Duodenal mucosa (tissue), 2 donors: ENCODE measurements at regions not wholly inside any gene's neighbourhood (a gene's known extent, or its start where the extent isn't known, plus 50 kb on each side); places are given as distances from the start of the nearest gene placed in this dataset.

Experiments
- H3K27ac ChIP-seq: one replicate; pipeline ENCODE4 v1.7.0; 2013; ENCODE audit warnings: low read depth, low read length
- H3K27me3 ChIP-seq, 2 donors: one replicate each; pipeline ENCODE4 v1.7.0; 2013; ENCODE audit warnings: low read length in 2 of 2, control low read depth in 1 of 2; ENCODE audit not compliant: insufficient read depth in 2 of 2, control insufficient read depth in 1 of 2
- H3K36me3 ChIP-seq, 2 donors: one replicate each; pipeline ENCODE4 v1.7.0; 2013; ENCODE audit warnings: low read length in 2 of 2, control low read depth in 1 of 2; ENCODE audit not compliant: insufficient read depth in 2 of 2, control insufficient read depth in 1 of 2
- H3K4me1 ChIP-seq, 2 donors: one replicate each; pipeline ENCODE4 v1.7.0; 2013; ENCODE audit warnings: low read length in 2 of 2, control low read depth in 1 of 2; ENCODE audit not compliant: insufficient read depth in 2 of 2, control insufficient read depth in 1 of 2
- H3K4me3 ChIP-seq, 2 donors: one replicate each; pipeline ENCODE4 v1.7.0; 2013; ENCODE audit warnings: low read length in 2 of 2, low read depth in 1 of 2
- H3K9ac ChIP-seq, 2 donors: one replicate each; pipeline ENCODE4 v1.7.0; 2013; ENCODE audit warnings: low read length in 2 of 2, low read depth in 1 of 2
- H3K9me3 ChIP-seq, 2 donors: one replicate each; pipeline ENCODE4 v1.7.0; 2013; ENCODE audit warnings: low read length in 2 of 2, control low read depth in 1 of 2; ENCODE audit not compliant: control insufficient read depth in 1 of 2

GRCh38 chr1:221396526-221396925 is 345.4 kb downstream of the DUSP10 start:
- no peaks in the 10 kb centered on the region for H3K27me3 ChIP-seq
- no peak overlapping the region for H3K9ac ChIP-seq
- H3K27ac ChIP-seq = no peak overlapping the region
- H3K4me1 ChIP-seq = no peaks in the 10 kb centered on the region
- H3K9me3 ChIP-seq = no peaks in the 10 kb centered on the region
- no peaks in the 10 kb centered on the region for H3K36me3 ChIP-seq
- H3K4me3 ChIP-seq = no peak overlapping the region

DNA sequence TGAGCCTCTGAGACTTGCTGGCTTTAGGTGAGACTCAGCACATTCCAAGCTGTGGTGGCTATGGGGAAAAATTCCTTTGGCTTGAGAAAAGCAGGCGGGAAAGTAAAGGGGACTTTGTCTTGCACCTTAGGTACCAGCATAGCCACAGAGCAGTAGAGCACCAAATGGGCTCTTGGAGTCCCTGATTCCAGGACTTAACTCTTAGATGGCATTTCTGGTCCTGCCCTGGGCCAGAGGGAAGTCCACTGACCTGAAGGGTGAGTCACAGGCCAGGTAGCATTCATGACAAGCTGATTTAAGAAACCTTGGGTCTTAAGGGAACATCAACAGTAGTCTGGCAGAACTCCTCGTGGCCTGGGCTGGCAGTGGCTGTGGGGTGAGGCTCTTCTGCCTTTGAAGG is 344.7 kb downstream of the DUSP10 start:
- H3K36me3 ChIP-seq = no peaks in the 10 kb centered on the region
- H3K9ac ChIP-seq = no peak overlapping the region
- no peaks in the 10 kb centered on the region for H3K27me3 ChIP-seq
- H3K4me3 ChIP-seq = no peak overlapping the region
- H3K27ac ChIP-seq = no peak overlapping the region
- no peaks in the 10 kb centered on the region for H3K9me3 ChIP-seq
- H3K4me1 ChIP-seq = no peaks in the 10 kb centered on the region

- H3K36me3 ChIP-seq = no peaks in the 10 kb centered on the region
- no peak overlapping the region for H3K9ac ChIP-seq
- no peak overlapping the region for H3K27ac ChIP-seq
- H3K4me1 ChIP-seq = no peaks in the 10 kb centered on the region
- H3K27me3 ChIP-seq = no peaks in the 10 kb centered on the region
- no peak overlapping the region for H3K4me3 ChIP-seq
- H3K9me3 ChIP-seq = no peaks in the 10 kb centered on the region
Measured at GRCh38 chr1:221397606-221398005, 344.3 kb downstream of the DUSP10 start.

GRCh38 chr1:221405146-221405545 is 336.7 kb downstream of the DUSP10 start:
- no peak overlapping the region for H3K4me3 ChIP-seq
- H3K27me3 ChIP-seq = no peaks in the 10 kb centered on the region
- H3K27ac ChIP-seq = no peak overlapping the region
- no peak overlapping the region for H3K9ac ChIP-seq
- H3K4me1 ChIP-seq = no peaks in the 10 kb centered on the region
- no peaks in the 10 kb centered on the region for H3K36me3 ChIP-seq
- H3K9me3 ChIP-seq = no peaks in the 10 kb centered on the region

GRCh38 chr1:221408117-221408803 is 333.6 kb downstream of the DUSP10 start:
- no peak overlapping the region for H3K9ac ChIP-seq
- H3K27ac ChIP-seq = no peak overlapping the region
- H3K4me3 ChIP-seq = no peak overlapping the region
- no peaks in the 10 kb centered on the region for H3K27me3 ChIP-seq
- H3K36me3 ChIP-seq = no peaks in the 10 kb centered on the region
- no peaks in the 10 kb centered on the region for H3K4me1 ChIP-seq
- H3K9me3 ChIP-seq = no peaks in the 10 kb centered on the region

DNA sequence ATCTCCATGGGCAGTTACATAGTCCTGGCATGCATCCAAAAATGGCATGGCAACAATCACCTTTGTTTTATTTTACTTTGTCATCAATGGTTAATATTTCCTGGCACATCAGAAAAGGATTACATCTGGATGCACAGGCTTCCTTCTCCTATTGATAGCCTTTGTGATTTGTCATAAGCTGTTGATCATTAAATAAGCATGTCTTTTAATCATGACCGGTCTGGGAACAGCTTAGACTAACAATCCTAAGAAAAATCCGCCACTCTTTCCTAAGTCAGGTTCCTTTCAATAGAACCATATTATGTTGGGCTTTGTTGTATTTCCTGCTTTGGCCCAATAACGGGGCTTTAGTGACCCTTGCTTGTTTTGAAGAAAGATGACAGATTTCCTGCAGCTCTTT is 330.6 kb downstream of the DUSP10 start:
- no peaks in the 10 kb centered on the region for H3K4me1 ChIP-seq
- H3K4me3 ChIP-seq = no peak overlapping the region
- no peak overlapping the region for H3K9ac ChIP-seq
- no peaks in the 10 kb centered on the region for H3K9me3 ChIP-seq
- no peaks in the 10 kb centered on the region for H3K36me3 ChIP-seq
- H3K27ac ChIP-seq = no peak overlapping the region
- H3K27me3 ChIP-seq = no peaks in the 10 kb centered on the region

DNA sequence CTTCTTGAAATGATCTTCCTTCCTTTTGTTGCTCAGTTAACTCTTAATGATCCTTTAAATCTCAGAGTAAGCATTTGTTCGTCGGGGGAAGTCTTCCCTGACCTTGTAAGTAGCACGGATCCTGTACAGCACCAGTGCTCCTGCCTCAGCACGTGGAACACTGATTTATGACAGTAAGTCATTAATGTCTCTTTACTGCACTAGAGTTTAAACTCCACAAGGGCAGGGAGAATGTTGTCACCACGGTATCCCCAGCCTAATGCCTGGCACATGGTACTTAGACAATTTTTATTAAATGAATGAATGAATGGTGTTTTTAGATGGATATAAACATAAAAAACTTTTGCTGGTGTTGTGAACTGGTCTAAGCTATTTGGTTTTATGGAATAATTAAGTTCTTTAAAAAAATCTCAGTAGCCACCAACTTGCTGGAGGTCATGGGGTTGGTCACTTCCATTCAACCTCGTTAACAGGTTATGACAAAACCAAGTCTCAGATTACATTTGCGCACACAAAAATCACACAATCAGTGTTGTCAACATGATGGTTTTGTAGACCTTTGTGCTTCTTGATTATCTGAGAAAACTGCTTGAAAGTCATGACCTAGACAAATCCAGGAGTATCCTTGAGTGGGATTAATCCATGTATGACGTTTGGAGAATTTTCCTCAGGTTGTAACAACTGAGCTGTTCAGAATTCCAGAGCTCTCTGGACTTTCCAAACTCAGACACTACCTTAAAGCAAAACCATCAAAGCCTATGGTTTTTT is 326.9 kb downstream of the DUSP10 start:
- Histone ChIP-seq H3K27me3 (no peaks in the 10 kb centered on the region), H3K9me3 (no peaks in the 10 kb centered on the region), H3K4me1 (no peaks in the 10 kb centered on the region), H3K9ac (no peak overlapping the region), H3K36me3 (no peaks in the 10 kb centered on the region), H3K4me3 (no peak overlapping the region), H3K27ac (no peak overlapping the region)

GRCh38 chr1:221415651-221416050 is 326.2 kb downstream of the DUSP10 start:
- no peak overlapping the region for H3K9ac ChIP-seq
- no peaks in the 10 kb centered on the region for H3K36me3 ChIP-seq
- H3K4me1 ChIP-seq = no peaks in the 10 kb centered on the region
- no peak overlapping the region for H3K4me3 ChIP-seq
- no peaks in the 10 kb centered on the region for H3K27me3 ChIP-seq
- H3K9me3 ChIP-seq = no peaks in the 10 kb centered on the region
- no peak overlapping the region for H3K27ac ChIP-seq

- Histone ChIP-seq H3K27me3 (no peaks in the 10 kb centered on the region), H3K27ac (no peak overlapping the region), H3K4me1 (no peaks in the 10 kb centered on the region), H3K4me3 (no peak overlapping the region), H3K9me3 (no peaks in the 10 kb centered on the region), H3K9ac (no peak overlapping the region), H3K36me3 (no peaks in the 10 kb centered on the region)
Measured at GRCh38 chr1:221416142-221416541, 325.7 kb downstream of the DUSP10 start.

GRCh38 chr1:221416723-221417122 is 325.2 kb downstream of the DUSP10 start:
- Histone ChIP-seq H3K27ac (no peak overlapping the region), H3K4me3 (no peak overlapping the region), H3K9ac (no peak overlapping the region), H3K27me3 (no peaks in the 10 kb centered on the region), H3K4me1 (no peaks in the 10 kb centered on the region), H3K9me3 (no peaks in the 10 kb centered on the region), H3K36me3 (no peaks in the 10 kb centered on the region)
